ENCODE measurements at regions not wholly inside any gene's neighbourhood (a gene's known extent, or its start where the extent isn't known, plus 50 kb on each side); places are given as distances from the start of the nearest gene placed in this dataset.

- DNase-seq = no peak
Observed at GRCh38 chr4:71162386-71162785, 168.9 kb downstream of the DCK start.

DNA sequence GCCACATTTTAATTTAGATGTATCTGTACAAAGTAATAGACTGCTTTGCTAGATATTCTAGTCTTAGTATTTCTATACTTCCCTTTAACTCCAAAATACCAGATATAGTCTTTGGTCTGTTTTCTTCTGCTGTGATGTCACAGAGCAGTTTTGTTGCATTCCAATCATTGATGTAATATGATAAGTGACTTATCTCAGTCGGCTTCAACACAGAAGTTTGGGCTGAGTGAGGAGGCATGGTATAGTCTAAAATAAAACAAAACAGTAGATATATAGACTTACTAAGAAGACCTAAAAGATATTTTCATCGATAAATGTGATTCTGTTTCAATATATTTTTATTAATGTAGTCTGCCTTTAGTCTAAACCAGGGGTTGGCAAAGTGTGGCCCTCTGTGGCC lies 169.9 kb downstream of the DCK start:
- DNase-seq = no peak

- DNase-seq = no peak
Observed at GRCh38 chr4:71167083-71167482, 171.7 kb upstream of the SLC4A4 start.

DNA sequence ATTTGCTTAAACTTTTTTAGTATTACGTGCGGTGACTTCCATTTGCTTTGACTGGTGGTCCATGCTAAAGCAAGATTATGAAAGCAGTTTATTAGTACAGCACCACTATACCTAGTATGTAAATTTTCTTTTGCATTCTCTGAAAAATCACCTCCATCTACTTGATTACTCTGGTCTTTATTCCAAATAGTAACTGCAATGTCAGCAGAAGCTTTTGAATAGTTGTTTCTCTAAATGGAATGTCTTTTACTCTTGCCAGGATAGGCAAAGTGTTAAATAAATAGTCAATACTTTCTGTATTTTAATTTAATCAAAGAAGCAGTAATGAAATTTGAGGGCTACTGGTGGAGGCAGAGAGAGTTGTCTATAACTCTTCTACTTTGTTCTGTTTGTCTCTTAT lies 167.2 kb upstream of the SLC4A4 start:
- DNase-seq = no peak

DNA sequence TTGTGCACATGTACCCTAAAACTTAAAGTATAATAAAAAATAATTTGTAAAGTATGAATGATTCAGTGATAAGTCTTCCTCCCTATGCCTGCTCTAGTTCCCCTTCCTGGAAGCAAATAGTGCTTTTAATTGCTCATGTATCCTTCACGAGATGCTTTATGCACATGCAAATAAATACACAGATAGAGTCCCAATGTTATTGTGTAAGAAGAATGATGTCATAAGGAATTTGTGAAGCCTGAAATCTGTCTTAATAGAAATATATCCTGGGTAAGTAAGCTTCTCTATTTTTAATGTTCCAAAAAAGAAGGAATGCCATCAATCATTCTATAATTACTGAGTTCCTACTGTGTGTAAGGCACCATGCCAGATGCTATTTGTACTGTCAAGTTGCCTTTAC lies 157.5 kb upstream of the SLC4A4 start:
- no peak for DNase-seq

DNA sequence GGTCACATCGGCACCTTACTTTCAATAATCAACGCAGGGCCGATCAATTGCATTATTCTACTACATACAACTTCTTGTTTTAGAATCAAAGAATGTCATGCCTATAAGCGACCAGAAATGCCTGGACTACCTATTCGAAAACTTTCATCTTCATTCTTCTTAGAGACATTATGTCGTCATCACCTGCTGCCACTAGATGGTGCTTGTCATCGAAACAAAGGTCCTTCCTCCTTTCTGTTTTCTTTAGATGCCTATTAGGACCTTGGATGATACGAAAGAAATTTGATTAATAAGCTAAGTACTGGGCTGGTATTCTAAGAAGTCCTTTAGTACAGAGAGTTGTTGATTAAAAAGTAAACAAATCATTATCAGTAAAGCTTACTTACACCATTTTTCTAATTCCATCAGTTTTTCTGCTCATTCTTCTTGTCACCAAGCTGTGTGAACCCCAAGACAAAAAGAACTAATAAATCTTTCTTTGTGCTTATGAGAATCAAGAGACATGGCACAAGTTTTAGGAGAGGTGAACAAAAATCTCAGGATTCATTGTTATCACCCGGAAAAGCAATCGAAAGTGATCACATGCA lies 154.5 kb upstream of the SLC4A4 start:
- DNase-seq = peak; percentile 12

DNA sequence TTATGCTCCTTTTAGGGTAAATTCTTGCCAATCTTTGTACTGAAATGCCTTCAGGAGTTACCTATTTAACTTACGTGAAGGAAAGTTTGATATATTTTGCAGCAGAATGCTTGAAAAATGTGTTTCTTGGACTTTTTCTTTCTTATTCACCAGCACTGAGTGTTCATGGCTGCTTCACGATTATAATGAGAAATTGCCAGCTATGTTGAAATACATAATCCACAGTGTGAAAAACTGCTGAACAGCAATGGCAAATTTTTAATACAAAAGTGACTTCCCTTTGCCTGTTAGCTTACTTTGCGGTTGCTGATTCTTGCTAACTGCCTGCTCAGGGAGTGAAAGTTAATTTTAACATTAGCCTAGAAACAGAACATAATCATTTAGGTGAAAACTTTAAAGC lies 153.8 kb upstream of the SLC4A4 start:
- no peak for DNase-seq

DNA sequence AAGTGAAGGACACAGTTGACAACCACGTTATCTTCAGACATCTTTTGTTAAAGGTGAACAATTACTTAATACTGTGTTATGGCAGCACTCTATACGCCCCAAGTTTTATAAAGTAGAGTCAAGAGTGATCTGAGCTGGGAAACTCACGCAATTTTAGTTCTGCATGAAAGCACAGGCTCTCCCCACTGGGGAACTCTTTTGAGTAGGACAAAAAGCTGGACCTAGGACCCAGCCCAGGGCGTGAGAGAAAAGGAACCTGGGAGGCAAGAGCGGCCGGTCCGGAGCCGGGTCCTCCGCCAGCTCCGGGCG lies 152.6 kb upstream of the SLC4A4 start:
- DNase-seq = no peak

- no peak for DNase-seq
Observed at GRCh38 chr4:71186566-71187403, 152.0 kb upstream of the SLC4A4 start.

DNA sequence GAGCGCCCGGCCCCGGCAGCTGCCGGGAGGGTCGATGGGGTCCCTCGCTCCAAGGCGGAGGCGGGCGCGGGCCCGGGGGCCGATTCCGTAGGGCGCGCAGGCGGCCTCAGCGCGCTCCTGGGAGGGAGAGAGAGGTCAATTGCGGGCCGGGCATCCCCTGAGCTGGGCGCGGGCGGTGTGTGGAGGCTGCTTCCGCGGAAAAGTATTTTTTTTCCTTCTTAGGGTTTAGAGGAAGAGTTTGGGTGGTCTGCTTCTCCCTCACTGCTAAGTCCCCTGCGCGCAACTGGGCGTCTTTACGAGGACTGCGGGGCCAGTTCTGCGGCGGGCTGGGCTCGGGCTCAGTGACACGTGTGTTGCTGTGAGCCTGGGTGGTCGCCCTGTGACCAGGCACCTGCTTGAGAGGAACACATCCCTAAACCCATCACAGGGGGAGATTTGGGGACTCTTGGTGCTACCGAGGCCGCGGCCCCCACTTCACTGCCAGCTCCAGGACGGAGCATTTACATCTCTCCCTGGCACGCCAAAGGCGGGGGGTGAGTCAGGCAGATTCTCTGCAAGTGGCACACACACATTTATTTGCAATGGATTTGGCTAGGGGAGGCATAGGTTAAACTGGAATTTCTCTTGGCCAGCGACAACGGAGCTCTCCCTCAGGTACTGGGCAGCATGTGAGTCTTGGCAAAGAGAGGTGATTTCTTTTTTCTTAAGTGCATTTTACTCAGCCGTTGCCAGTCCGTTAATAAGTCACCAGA lies 151.2 kb upstream of the SLC4A4 start:
- DNase-seq = no peak

DNA sequence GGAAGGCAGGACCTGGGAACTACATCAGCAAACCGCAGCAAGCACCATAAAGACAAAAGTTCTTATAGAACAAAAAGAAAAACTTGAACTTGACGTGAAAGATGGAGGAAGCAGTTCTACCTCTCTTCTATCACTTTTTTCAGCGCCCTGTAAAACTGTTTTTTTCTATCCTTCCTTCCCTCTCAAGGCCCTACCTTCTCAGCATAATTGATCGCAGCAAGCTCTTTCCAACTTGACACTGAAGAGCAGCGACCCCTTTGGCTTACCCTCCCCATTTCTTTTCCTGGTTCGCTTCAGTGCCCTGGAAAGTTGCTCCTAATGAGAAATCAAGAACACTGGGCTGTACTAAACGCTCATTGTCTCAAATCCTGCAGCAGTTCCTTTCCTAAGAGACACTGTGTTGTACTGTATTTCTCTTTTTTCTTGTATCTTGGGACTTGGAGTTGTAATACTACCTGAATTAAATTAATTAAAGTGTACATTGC lies 150.6 kb upstream of the SLC4A4 start:
- DNase-seq = peak; percentile 22

DNA sequence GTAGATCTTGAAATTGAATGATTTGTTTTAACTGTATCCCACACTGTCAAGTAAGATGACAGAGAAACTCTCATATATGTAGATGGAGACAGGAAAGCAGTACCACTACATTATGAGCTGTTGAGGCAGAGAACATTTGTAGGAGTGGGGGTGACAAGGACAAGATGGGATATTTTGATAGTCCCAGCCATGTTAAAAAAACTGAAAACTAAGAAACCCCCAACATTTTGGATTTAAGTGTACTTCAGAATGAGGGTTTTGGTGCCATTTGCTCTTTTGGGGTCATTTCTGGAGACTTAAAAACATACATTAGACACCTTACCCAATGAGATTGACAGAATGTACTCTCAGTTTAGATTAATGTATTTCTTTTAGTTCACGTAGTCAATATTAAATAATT lies 149.9 kb upstream of the SLC4A4 start:
- no peak for DNase-seq

DNA sequence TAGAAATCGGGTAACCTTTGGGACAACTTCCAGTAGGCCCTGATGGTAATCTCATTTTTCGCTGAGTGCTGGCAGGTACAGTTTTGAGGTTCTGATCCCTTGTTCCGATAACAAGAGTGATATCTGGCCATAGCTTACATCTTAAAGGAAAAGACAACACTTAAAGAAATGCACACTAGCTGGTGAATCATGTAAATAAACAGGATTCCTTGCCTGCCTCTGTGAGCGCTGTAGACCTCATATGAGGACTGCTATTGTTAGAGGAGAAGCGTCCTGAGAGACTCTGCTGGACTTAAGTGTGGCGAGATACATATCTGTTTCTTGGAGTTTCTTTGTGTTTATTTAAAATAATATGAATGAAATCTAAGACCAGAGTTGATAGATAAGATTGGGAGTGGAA lies 149.3 kb upstream of the SLC4A4 start:
- DNase-seq = no peak

DNA sequence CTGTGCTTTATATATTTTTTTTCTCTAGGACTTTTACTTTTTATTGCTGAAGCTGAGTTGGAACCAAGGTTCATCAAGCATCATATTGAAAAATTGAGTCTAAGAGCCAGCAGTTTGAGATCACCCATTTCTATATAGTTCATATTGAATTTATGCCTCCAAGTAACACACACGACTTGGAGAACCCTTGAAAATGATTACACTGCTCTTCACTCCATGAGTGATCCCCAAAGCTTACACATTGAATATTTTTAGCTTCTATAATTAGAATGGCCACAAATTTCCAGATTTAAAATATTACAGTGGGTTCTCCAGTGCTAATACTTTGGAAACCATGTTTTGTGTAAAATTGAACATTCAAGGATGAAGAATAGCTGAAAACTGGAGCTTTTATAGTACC lies 144.4 kb upstream of the SLC4A4 start:
- no peak for DNase-seq

GRCh38 chr4:71195924-71196323 lies 142.9 kb upstream of the SLC4A4 start:
- DNase-seq = no peak

- no peak for DNase-seq
Observed at GRCh38 chr4:71198958-71199357, 139.9 kb upstream of the SLC4A4 start.

GRCh38 chr4:71201057-71201456 lies 137.8 kb upstream of the SLC4A4 start:
- no peak for DNase-seq

GRCh38 chr4:71201817-71202576 lies 136.8 kb upstream of the SLC4A4 start:
- no peak for DNase-seq

DNA sequence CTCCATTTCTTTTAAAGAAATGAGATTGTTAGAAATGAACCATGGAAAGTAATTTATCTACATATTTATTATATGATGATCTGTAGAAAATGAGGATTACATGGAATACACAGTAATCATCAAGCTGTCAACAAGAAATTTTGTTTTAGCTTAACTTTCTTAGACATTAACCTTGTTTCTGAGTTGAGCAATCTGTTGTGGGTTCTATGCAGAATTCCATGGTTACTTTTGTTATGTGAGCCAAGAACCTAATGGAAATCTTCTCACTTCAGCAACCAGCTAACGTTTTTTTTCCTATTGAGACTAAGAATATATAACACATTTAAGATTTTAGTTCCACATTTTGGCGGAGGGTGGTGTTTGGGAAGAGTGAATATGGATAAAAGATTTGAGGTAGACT lies 136.1 kb upstream of the SLC4A4 start:
- DNase-seq = no peak

DNA sequence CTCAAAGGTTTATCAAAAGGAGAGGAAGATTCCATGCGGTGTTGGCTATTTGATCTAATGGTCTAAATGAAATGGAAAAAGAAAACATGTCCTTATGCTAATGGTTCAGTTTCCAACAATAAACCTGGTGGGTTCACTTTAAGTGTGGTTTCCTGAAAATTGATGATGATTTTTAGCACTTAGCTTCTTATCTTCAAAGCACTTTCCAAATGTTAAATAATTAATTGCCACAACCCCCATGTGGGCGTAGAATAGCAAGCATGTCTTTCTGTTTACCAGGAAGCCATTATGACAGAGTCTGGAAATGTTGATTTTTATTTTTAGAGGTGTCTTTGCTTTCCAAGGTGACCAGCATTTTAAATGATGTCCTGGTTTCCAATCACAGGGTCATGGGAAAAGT lies 134.8 kb upstream of the SLC4A4 start:
- DNase-seq = no peak

- peak; percentile 66 for DNase-seq
Observed at GRCh38 chr4:71206763-71207162, 132.1 kb upstream of the SLC4A4 start.

- no peak for DNase-seq
Observed at GRCh38 chr4:71209161-71209560, 129.7 kb upstream of the SLC4A4 start.

DNA sequence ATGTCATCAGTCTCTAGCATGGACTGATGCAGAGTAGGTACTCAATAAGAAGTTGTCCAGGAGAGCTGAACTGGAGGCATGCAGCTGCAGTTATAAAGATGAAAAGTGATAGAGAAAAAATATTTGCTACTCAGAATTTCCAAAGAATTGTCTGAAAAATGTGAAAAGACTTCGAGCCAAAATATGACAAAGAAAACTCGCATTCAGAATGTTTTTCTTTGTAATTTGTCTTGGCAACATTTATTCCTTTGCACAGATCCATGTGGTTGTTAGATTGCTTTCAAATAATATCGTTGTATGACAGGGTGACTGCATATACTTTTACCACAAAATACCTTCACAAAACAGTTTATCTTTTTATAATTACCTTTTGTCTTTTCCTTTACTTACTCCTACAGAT lies 128.0 kb upstream of the SLC4A4 start:
- no peak for DNase-seq
